Epidermal melanocyte (primary cell): ENCODE measurements at regions not wholly inside any gene's neighbourhood (a gene's known extent, or its start where the extent isn't known, plus 50 kb on each side); places are given as distances from the start of the nearest gene placed in this dataset.
"Not testable (repeated sequence)": the region's sequence is repeated elsewhere in the genome, so short reads cannot be mapped to it uniquely, and the experiment has no call there.

ENCODE experiments used
- DNase-seq: peaks from one replicate; pipeline ENCODE4 v3.0.0; 2011; ENCODE audit warnings: low spot score; ENCODE audit not compliant: insufficient read length

- DNase-seq, result no peak
Observed at GRCh38 chr10:129055986-129056385, 411.1 kb upstream of the MGMT start.

GRCh38 chr10:129056734-129057689, 410.0 kb upstream of the MGMT start:
- no peak for DNase-seq

- DNase-seq, result no peak
Observed at GRCh38 chr10:129057856-129058663, 409.0 kb upstream of the MGMT start.

- no peak for DNase-seq
Observed at GRCh38 chr10:129058664-129059155, 408.3 kb upstream of the MGMT start.

- DNase-seq, result no peak
Observed at GRCh38 chr10:129059977-129060376, 407.1 kb upstream of the MGMT start.

- no peak for DNase-seq
Observed at GRCh38 chr10:129063212-129063611, 403.8 kb upstream of the MGMT start.

- DNase-seq, result no peak
Observed at GRCh38 chr10:129063877-129064276, 403.2 kb upstream of the MGMT start.

GRCh38 chr10:129066529-129066928, 400.5 kb upstream of the MGMT start:
- not testable (repeated sequence) for DNase-seq

- DNase-seq, result not testable (repeated sequence)
Observed at GRCh38 chr10:129071411-129071810, 395.6 kb upstream of the MGMT start.

- DNase-seq, result no peak
Observed at GRCh38 chr10:129074939-129075338, 392.1 kb upstream of the MGMT start.

- DNase-seq, result no peak
Observed at GRCh38 chr10:129075508-129075907, 391.5 kb upstream of the MGMT start.

- DNase-seq, result no peak
Observed at GRCh38 chr10:129075927-129076326, 391.1 kb upstream of the MGMT start.

- DNase-seq, result no peak
Observed at GRCh38 chr10:129078346-129078745, 388.7 kb upstream of the MGMT start.

- no peak for DNase-seq
Observed at GRCh38 chr10:129078746-129079145, 388.3 kb upstream of the MGMT start.

GRCh38 chr10:129079705-129080104, 387.3 kb upstream of the MGMT start:
- no peak for DNase-seq

- no peak for DNase-seq
Observed at GRCh38 chr10:129085811-129086210, 381.2 kb upstream of the MGMT start.

- DNase-seq, result no peak
Observed at GRCh38 chr10:129089341-129089740, 377.7 kb upstream of the MGMT start.

- DNase-seq, result no peak
Observed at GRCh38 chr10:129090165-129090564, 376.9 kb upstream of the MGMT start.

- DNase-seq, result no peak
Observed at GRCh38 chr10:129090618-129091366, 376.2 kb upstream of the MGMT start.

- no peak for DNase-seq
Observed at GRCh38 chr10:129093641-129094040, 373.4 kb upstream of the MGMT start.

- no peak for DNase-seq
Observed at GRCh38 chr10:129094233-129094632, 372.8 kb upstream of the MGMT start.
